ENCODE measurements at regions not wholly inside any gene's neighbourhood (a gene's known extent, or its start where the extent isn't known, plus 50 kb on each side); places are given as distances from the start of the nearest gene placed in this dataset.

- TF ChIP-seq CTCF (conservative IDR thresholded peaks at IDR 0.05 in 1 of 2, IDR thresholded peaks at IDR 0.05 in 1 of 2; ENCODE audit: low read depth in 1 of 2, low read length in 2 of 2) (no peak), EZH2 (IDR thresholded peaks at IDR 0.05; ENCODE audit: low read length, missing control alignments) (no peak)
These were observed 251.8 kb upstream of the NDST4 start for GRCh38 chr4:115365185-115365584.
